H9 (cell line): ENCODE measurements at regions not wholly inside any gene's neighbourhood (a gene's known extent, or its start where the extent isn't known, plus 50 kb on each side); places are given as distances from the start of the nearest gene placed in this dataset.

ENCODE experiments used
- DNase-seq: peaks from one replicate; pipeline ENCODE4 v3.0.0-alpha.2; 2017
- H2AFZ ChIP-seq: one replicate; pipeline ENCODE4 v1.6.1; 2013; ENCODE audit warnings: mild to moderate bottlenecking, low read length, control low read depth, moderate library complexity
- H2AK5ac ChIP-seq: 2 replicates; pipeline ENCODE4 v1.6.1; 2013; ENCODE audit warnings: low read length, control low read depth, mixed read lengths; ENCODE audit not compliant: insufficient read length
- H2BK120ac ChIP-seq: one replicate; pipeline ENCODE4 v1.6.1; 2013; ENCODE audit warnings: low read depth, mild to moderate bottlenecking, low read length, control low read depth, inconsistent platforms; ENCODE audit not compliant: poor library complexity, severe bottlenecking
- H2BK12ac ChIP-seq: 2 replicates; pipeline ENCODE4 v1.6.1; 2013; ENCODE audit warnings: low read length, control low read depth, mixed read lengths, low read depth; ENCODE audit not compliant: insufficient read length
- H2BK15ac ChIP-seq: 2 replicates; pipeline ENCODE4 v1.6.1; 2013; ENCODE audit warnings: low read depth, low read length, control low read depth
- H2BK20ac ChIP-seq: one replicate; pipeline ENCODE4 v1.6.1; 2013; ENCODE audit warnings: low read depth, mild to moderate bottlenecking, low read length, control low read depth, inconsistent platforms; ENCODE audit not compliant: poor library complexity, severe bottlenecking
- H2BK5ac ChIP-seq: 2 replicates; pipeline ENCODE4 v1.6.1; 2013; ENCODE audit warnings: low read length, control low read depth, mixed read lengths; ENCODE audit not compliant: insufficient read length
- H3K14ac ChIP-seq: 2 replicates; pipeline ENCODE4 v1.6.1; 2013; ENCODE audit warnings: low read length, control low read depth; ENCODE audit not compliant: insufficient read depth
- H3K18ac ChIP-seq: 2 replicates; pipeline ENCODE4 v1.6.1; 2013; ENCODE audit warnings: low read depth, mild to moderate bottlenecking, mixed read lengths, low read length, control low read depth; ENCODE audit not compliant: insufficient read length
- H3K23ac ChIP-seq: 2 replicates; pipeline ENCODE4 v1.6.1; 2013; ENCODE audit warnings: low read length, control low read depth, mixed read lengths, low read depth; ENCODE audit not compliant: insufficient read length
- H3K23me2 ChIP-seq: 2 replicates; pipeline ENCODE4 v1.6.1; 2013; ENCODE audit warnings: low read depth, mild to moderate bottlenecking, mixed read lengths, low read length, control low read depth; ENCODE audit not compliant: insufficient read length, poor library complexity, severe bottlenecking
- H3K27ac ChIP-seq: 2 replicates; pipeline ENCODE4 v1.5.1; 2013; ENCODE audit warnings: low read length, control low read depth, mixed read lengths, low read depth; ENCODE audit not compliant: insufficient read length
- H3K27me3 ChIP-seq: 2 replicates; pipeline ENCODE4 v1.6.1; 2013; ENCODE audit warnings: low read length, control low read depth, inconsistent platforms; ENCODE audit not compliant: insufficient read depth
- H3K4ac ChIP-seq: 2 replicates; pipeline ENCODE4 v1.6.1; 2013; ENCODE audit warnings: low read depth, mild to moderate bottlenecking, control low read depth, inconsistent platforms, low read length, moderate library complexity
- H3K4me1 ChIP-seq: 2 replicates; pipeline ENCODE4 v1.6.1; 2013; ENCODE audit warnings: low read length, control low read depth, inconsistent platforms; ENCODE audit not compliant: insufficient read depth
- H3K4me2 ChIP-seq: 2 replicates; pipeline ENCODE4 v1.6.1; 2013; ENCODE audit warnings: low read length, control low read depth, mixed read lengths; ENCODE audit not compliant: insufficient read length, insufficient read depth
- H3K56ac ChIP-seq: 2 replicates; pipeline ENCODE4 v1.6.1; 2013; ENCODE audit warnings: low read depth, mild to moderate bottlenecking, mixed read lengths, low read length, control low read depth; ENCODE audit not compliant: insufficient read length
- H3K79me1 ChIP-seq: 2 replicates; pipeline ENCODE4 v1.6.1; 2013; ENCODE audit warnings: low read depth, mild to moderate bottlenecking, moderate library complexity, low read length, control low read depth, inconsistent platforms; ENCODE audit not compliant: insufficient read depth, poor library complexity, severe bottlenecking
- H3K79me2 ChIP-seq: 2 replicates; pipeline ENCODE4 v1.6.1; 2013; ENCODE audit warnings: low read length, control low read depth, inconsistent platforms; ENCODE audit not compliant: insufficient read depth
- H3K9ac ChIP-seq: 2 replicates; pipeline ENCODE4 v1.6.1; 2013; ENCODE audit warnings: low read length, control low read depth, mixed read lengths; ENCODE audit not compliant: insufficient read length; ENCODE audit errors: extremely low read depth
- H3K9me3 ChIP-seq: one replicate; pipeline ENCODE4 v1.6.1; 2013; ENCODE audit warnings: low read depth, low read length, inconsistent platforms; ENCODE audit not compliant: control insufficient read depth
- H3T11ph ChIP-seq: one replicate; pipeline ENCODE4 v1.6.1; 2013; ENCODE audit warnings: mild to moderate bottlenecking, low read length, control low read depth, inconsistent platforms
- H4K20me1 ChIP-seq: one replicate; pipeline ENCODE4 v1.6.1; 2013; ENCODE audit not compliant: control insufficient read depth, insufficient read length, insufficient read depth
- H4K5ac ChIP-seq: 2 replicates; pipeline ENCODE4 v1.6.1; 2013; ENCODE audit warnings: low read depth, mild to moderate bottlenecking, mixed read lengths, low read length, control low read depth; ENCODE audit not compliant: insufficient read length
- H4K8ac ChIP-seq: replicated peaks from 2 replicates; pipeline ENCODE4 v1.6.1; 2013; ENCODE audit warnings: low read length, control low read depth, mixed read lengths, low read depth; ENCODE audit not compliant: insufficient read length
- H4K91ac ChIP-seq: 2 replicates; pipeline ENCODE4 v1.6.1; 2013; ENCODE audit warnings: low read depth, mild to moderate bottlenecking, moderate library complexity, mixed read lengths, low read length, control low read depth; ENCODE audit not compliant: insufficient read length
- H3K27ac Mint-ChIP-seq, 3 experiments: 2 replicates in 2 of 3; 3 replicates in 1 of 3; pipeline ENCODE4 v1.8.0; 2020 to 2021; ENCODE audit warnings: mixed read lengths in 3 of 3, mild to moderate bottlenecking in 1 of 3, moderate library complexity in 1 of 3
- H3K27me3 Mint-ChIP-seq: 2 replicates; pipeline ENCODE4 v1.8.0; 2021; ENCODE audit warnings: low read depth, mild to moderate bottlenecking, moderate library complexity, mixed read lengths
- H3K36me3 Mint-ChIP-seq, 3 experiments: 2 replicates in 2 of 3; 3 replicates in 1 of 3; pipeline ENCODE4 v1.8.0; 2020 to 2021; ENCODE audit warnings: low read depth in 3 of 3, mixed read lengths in 3 of 3; ENCODE audit not compliant: insufficient read depth in 1 of 3
- H3K4me1 Mint-ChIP-seq, 2 experiments: 2 replicates each; pipeline ENCODE4 v1.8.0; 2020; ENCODE audit warnings: mixed read lengths in 2 of 2
- H3K4me3 Mint-ChIP-seq, 2 experiments: 2 replicates in 1 of 2; 3 replicates in 1 of 2; pipeline ENCODE4 v1.8.0; 2020 to 2021; ENCODE audit warnings: mild to moderate bottlenecking in 2 of 2, mixed read lengths in 2 of 2, moderate library complexity in 1 of 2
- H3K9me3 Mint-ChIP-seq, 2 experiments: 2 replicates in 1 of 2; 3 replicates in 1 of 2; pipeline ENCODE4 v1.8.0; 2020; ENCODE audit warnings: mild to moderate bottlenecking in 2 of 2, mixed read lengths in 2 of 2, moderate library complexity in 1 of 2
- WGBS: extraction: QIAGEN DNeasy Blood & Tissue Kit; methylation state at CpG from one replicate; pipeline ENCODE4 v1.1.7; 2013; ENCODE audit warnings: missing lambda C conversion rate, low lambda C conversion rate, mixed read lengths; ENCODE audit not compliant: insufficient read length; ENCODE audit errors: extremely low coverage; 5-methylcytosine and 5-hydroxymethylcytosine counted together
- TF ChIP-seq, protein P1 (sequence below): fragments of 200-600 bp; sonication (generic); conservative IDR thresholded peaks from 3 replicates; pipeline ENCODE4 v1.8.0; 2021; ENCODE audit warnings: antibody characterized with exemption, mild to moderate bottlenecking

DNA sequence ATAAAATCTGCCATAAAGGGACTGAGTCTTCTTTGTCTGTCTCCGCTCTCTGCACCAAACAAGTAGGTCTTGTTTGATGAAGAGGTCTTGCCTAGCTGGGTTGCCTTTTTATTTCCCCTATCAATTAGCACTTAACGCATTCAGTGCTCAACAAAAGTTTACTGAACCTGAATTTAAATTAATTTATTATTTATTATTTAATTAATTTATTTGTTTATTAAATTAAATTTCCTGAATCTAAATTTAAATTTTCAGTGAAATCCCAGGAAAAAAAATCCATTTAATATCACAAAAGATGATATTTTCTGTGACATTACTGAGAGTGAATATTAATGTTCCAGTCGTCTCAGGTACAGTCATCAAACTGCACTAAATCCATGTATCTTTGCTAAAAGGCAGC, 164.9 kb upstream of the AGTR1 start:
- DNase-seq = no peak
- no peaks in the 10 kb centered on the region; the same call in 1 of the 2 replicates for H3K27me3 Mint-ChIP-seq

More for the DNA sequence above, 164.9 kb upstream of the AGTR1 start:
- Histone ChIP-seq H4K5ac (no peak overlapping the region), H2BK5ac (no peak overlapping the region), H2BK120ac (no peak overlapping the region), H2BK12ac (no peak overlapping the region), H3K27ac (no peak overlapping the region), H3K56ac (no peak overlapping the region), H3K18ac (no peak overlapping the region), H3K27me3 (no peaks in the 10 kb centered on the region), H4K8ac (no peak overlapping the region), H3K14ac (no peak overlapping the region), H3K4me1 (no peaks in the 10 kb centered on the region), H2AK5ac (no peak overlapping the region), H4K20me1 (no peaks in the 10 kb centered on the region), H2BK15ac (no peak overlapping the region), H3K4ac (no peak overlapping the region), H3K79me1 (no peaks in the 10 kb centered on the region), H3K9ac (no peak overlapping the region), H3K9me3 (no peaks in the 10 kb centered on the region), H3K23ac (no peak overlapping the region), H3T11ph (no peak overlapping the region), H3K4me2 (no peak overlapping the region), H2BK20ac (no peak overlapping the region), H3K79me2 (no peaks in the 10 kb centered on the region), H2AFZ (no peak overlapping the region), H4K91ac (no peak overlapping the region), H3K23me2 (no peaks in the 10 kb centered on the region)
- WGBS = no CpG with 5 or more reads among the region's 3 CpGs
- H3K27ac Mint-ChIP-seq = no peak overlapping the region
- no peak overlapping the region for H3K4me3 Mint-ChIP-seq
- no peaks in the 10 kb centered on the region for H3K36me3 Mint-ChIP-seq
- no peaks in the 10 kb centered on the region; a peak in 1 of 4 replicates for H3K4me1 Mint-ChIP-seq
- H3K9me3 Mint-ChIP-seq = no peaks in the 10 kb centered on the region
- TF ChIP-seq, protein P1, sequence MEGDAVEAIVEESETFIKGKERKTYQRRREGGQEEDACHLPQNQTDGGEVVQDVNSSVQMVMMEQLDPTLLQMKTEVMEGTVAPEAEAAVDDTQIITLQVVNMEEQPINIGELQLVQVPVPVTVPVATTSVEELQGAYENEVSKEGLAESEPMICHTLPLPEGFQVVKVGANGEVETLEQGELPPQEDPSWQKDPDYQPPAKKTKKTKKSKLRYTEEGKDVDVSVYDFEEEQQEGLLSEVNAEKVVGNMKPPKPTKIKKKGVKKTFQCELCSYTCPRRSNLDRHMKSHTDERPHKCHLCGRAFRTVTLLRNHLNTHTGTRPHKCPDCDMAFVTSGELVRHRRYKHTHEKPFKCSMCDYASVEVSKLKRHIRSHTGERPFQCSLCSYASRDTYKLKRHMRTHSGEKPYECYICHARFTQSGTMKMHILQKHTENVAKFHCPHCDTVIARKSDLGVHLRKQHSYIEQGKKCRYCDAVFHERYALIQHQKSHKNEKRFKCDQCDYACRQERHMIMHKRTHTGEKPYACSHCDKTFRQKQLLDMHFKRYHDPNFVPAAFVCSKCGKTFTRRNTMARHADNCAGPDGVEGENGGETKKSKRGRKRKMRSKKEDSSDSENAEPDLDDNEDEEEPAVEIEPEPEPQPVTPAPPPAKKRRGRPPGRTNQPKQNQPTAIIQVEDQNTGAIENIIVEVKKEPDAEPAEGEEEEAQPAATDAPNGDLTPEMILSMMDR = no peak
